Body of pancreas (tissue), 4 donors: ENCODE measurements at regions not wholly inside any gene's neighbourhood (a gene's known extent, or its start where the extent isn't known, plus 50 kb on each side); places are given as distances from the start of the nearest gene placed in this dataset. TPM values are rescaled to one million over a fixed set of nuclear protein-coding genes. Genes with fewer than 3 reads are reported as not detected.

ENCODE experiments used
- ATAC-seq: fragments of 150-250 bp; one replicate; pipeline ENCODE4 v1.9.1; 2016
- DNase-seq, 4 donors: peaks; one replicate each; pipeline ENCODE4 v3.0.0-alpha.2; 2019
- H3K27ac ChIP-seq, 4 donors: fragments of 200-600 bp; sonication (generic); 1 replicate in 3 of 4; 2 replicates in 1 of 4; pipeline versions ENCODE4 v1.5.1 to v1.6.1; 2016 to 2019; ENCODE audit warnings: mild to moderate bottlenecking in 1 of 4, mixed read lengths in 1 of 4, moderate library complexity in 1 of 4
- H3K27me3 ChIP-seq, 2 donors: fragments of 200-600 bp; sonication (generic); one replicate each; pipeline ENCODE4 v1.6.0; 2016; ENCODE audit warnings: mild to moderate bottlenecking in 1 of 2
- H3K36me3 ChIP-seq, 2 donors: fragments of 200-600 bp; sonication (generic); replicated peaks in 1 of 2; 2 replicates each; pipeline ENCODE4 v1.5.1; 2016; ENCODE audit warnings: low read depth in 2 of 2; ENCODE audit not compliant: insufficient read depth in 1 of 2
- H3K4me1 ChIP-seq: fragments of 200-600 bp; sonication (generic); one replicate; pipeline ENCODE4 v1.6.0; 2016
- H3K4me3 ChIP-seq, 2 donors: fragments of 200-600 bp; sonication (generic); 1 replicate in 1 of 2; 2 replicates in 1 of 2; pipeline ENCODE4 v1.5.1; 2016 to 2019
- H3K9me3 ChIP-seq, 3 donors: fragments of 200-600 bp; sonication (generic); 1 replicate in 2 of 3; 2 replicates in 1 of 3; pipeline ENCODE4 v1.5.1; 2016
- POLR2A ChIP-seq, 3 donors: fragments of 450-650 bp; IDR thresholded peaks; one replicate each; pipeline ENCODE4 v1.6.1; 2016; ENCODE audit warnings: antibody characterized with exemption in 3 of 3, mild to moderate bottlenecking in 2 of 3
- WGBS, 2 donors: methylation state at CpG; one replicate each; pipeline ENCODE4 v1.1.5; 2017; 5-methylcytosine and 5-hydroxymethylcytosine counted together
- intact Hi-C: fragments of 100-400 bp; cut with DNase I; formaldehyde crosslinking; loops from one replicate; pipeline ENCODE4 v1.15.1; 2023
- microRNA counts, 2 donors: library from miRNA; unstranded; fragments of <30 nt; microRNA quantifications; one replicate each; lab custom pipeline; 2017
- microRNA-seq, 2 donors: library from miRNA; unstranded; fragments of <30 nt; microRNA quantifications; one replicate each; pipeline ENCODE4, GENCODE V29; 2016; ENCODE audit warnings: borderline number of aligned reads in 2 of 2, borderline replicate concordance in 2 of 2
- small RNA-seq: library from RNA; depleted of rRNA; stranded (forward); fragments of <200 nt; gene quantifications from one replicate; pipeline ENCODE3, GENCODE V24; 2016
- TF ChIP-seq, protein P1 (sequence below), 7 experiments: fragments of 450-650 bp in 4 of 7; fragments of 200-600 bp in 3 of 7; sonication (generic) in 3 of 7; IDR thresholded peaks; one replicate each; pipeline ENCODE4 v1.5.1; 2016 to 2019; ENCODE audit warnings: antibody characterized with exemption in 7 of 7

DNA sequence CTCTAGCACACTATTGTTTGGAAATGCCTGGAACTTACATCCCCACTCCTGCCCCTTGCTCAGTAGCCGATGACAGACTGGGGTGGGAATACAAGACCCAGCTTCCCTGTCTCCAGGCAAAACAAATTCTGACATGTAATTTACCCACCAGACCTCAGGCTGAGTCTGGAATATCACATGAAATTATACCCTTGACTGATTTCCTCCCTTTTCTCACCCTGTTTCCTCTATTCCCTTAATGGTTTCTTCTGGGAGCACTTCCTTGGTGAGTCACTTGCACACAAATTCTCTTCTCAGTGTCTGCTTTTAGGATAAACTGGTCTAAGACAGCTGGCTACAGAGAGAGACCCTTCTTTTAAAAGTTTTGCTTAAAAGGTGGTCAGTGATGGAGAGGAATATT lies 65.8 kb upstream of the DIPK2B start:
- intact Hi-C loops = no loop called here
- TF ChIP-seq POLR2A (IDR thresholded peaks at IDR 0.05) = no peak
- TF ChIP-seq, protein P1, sequence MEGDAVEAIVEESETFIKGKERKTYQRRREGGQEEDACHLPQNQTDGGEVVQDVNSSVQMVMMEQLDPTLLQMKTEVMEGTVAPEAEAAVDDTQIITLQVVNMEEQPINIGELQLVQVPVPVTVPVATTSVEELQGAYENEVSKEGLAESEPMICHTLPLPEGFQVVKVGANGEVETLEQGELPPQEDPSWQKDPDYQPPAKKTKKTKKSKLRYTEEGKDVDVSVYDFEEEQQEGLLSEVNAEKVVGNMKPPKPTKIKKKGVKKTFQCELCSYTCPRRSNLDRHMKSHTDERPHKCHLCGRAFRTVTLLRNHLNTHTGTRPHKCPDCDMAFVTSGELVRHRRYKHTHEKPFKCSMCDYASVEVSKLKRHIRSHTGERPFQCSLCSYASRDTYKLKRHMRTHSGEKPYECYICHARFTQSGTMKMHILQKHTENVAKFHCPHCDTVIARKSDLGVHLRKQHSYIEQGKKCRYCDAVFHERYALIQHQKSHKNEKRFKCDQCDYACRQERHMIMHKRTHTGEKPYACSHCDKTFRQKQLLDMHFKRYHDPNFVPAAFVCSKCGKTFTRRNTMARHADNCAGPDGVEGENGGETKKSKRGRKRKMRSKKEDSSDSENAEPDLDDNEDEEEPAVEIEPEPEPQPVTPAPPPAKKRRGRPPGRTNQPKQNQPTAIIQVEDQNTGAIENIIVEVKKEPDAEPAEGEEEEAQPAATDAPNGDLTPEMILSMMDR (IDR thresholded peaks at IDR 0.05) = no peak
- H3K36me3 ChIP-seq = no peaks in the 10 kb centered on the region
- H3K9me3 ChIP-seq = no peaks in the 10 kb centered on the region
- ATAC-seq = no peak
- no peaks in the 10 kb centered on the region for H3K4me1 ChIP-seq
- no peaks in the 10 kb centered on the region for H3K27me3 ChIP-seq
- H3K27ac ChIP-seq = no peak overlapping the region
- DNase-seq = no peak
- WGBS, 2 donors = 50 to 60% methylated on average over 1 of the region's 1 CpG
- H3K4me3 ChIP-seq = no peak overlapping the region

DNA sequence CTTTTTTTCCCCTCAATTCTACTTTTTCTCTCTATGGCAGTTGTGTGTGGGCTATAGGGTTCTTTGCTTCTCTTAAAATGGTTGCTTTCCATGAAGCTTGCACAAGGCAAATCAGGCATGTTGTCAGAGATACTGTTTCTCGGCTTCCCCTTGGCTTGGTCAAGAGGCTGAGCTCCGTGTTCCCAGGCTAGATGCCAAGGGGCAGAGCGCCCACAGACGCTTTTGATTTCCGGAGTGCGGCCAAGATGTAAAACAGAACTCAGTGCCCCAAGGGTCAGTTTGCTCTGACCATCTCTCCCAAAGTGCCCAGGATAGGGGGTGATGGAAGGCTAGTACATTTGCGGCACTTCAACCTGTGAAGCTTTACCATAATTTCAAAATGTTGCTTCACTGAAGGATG lies 64.2 kb upstream of the DIPK2B start:
- Histone ChIP-seq H3K27ac (no peak overlapping the region), H3K4me1 (no peaks in the 10 kb centered on the region), H3K27me3 (no peaks in the 10 kb centered on the region), H3K9me3 (no peaks in the 10 kb centered on the region), H3K36me3 (no peaks in the 10 kb centered on the region), H3K4me3 (no peak overlapping the region)
- ATAC-seq = no peak
- intact Hi-C loops = no loop called here
- 70 to 76% methylated on average over 4 to 7 of the region's 7 CpGs for WGBS, 2 donors
- no peak for DNase-seq
- TF ChIP-seq, protein P1 (IDR thresholded peaks at IDR 0.05) = no peak
- TF ChIP-seq POLR2A (IDR thresholded peaks at IDR 0.05) = no peak

DNA sequence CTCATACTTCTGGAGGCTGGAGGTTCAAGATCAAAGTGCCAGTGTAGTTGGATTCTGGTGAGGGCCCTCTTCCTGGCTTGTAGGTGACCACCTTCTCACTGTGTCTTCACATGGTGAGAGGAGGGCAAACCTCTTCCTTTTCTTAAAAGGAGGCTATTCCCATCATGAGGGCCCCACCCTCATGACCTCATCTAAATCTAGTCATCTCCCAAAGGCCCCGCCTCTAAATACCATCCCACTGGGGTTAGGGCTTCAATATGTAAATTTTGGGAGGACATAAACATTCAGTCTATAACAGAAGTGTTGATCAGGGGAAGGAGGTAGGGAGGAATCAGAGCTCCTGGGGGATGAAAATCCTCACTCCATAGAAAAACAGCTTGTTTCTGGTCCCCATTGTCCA lies 60.8 kb upstream of the DIPK2B start:
- intact Hi-C loops = no loop called here
- WGBS, 2 donors = 86 to 100% methylated on average over 1 of the region's 1 CpG

GRCh38 chrX:45261005-45261404 lies 60.3 kb upstream of the DIPK2B start:
- WGBS, 2 donors = 83 to 100% methylated on average over 1 of the region's 1 CpG
- ATAC-seq = no peak
- intact Hi-C loops = no loop called here
- H3K36me3 ChIP-seq = no peaks in the 10 kb centered on the region
- no peak overlapping the region for H3K4me3 ChIP-seq
- H3K27ac ChIP-seq = no peak overlapping the region
- no peaks in the 10 kb centered on the region for H3K9me3 ChIP-seq
- H3K4me1 ChIP-seq = no peaks in the 10 kb centered on the region
- no peak for DNase-seq
- no peaks in the 10 kb centered on the region for H3K27me3 ChIP-seq
- no peak for TF ChIP-seq POLR2A (IDR thresholded peaks at IDR 0.05)
- TF ChIP-seq, protein P1 (IDR thresholded peaks at IDR 0.05) = no peak

More for the DNA sequence above, 60.8 kb upstream of the DIPK2B start:
- ATAC-seq = no peak
- Histone ChIP-seq H3K27me3 (no peaks in the 10 kb centered on the region), H3K36me3 (no peaks in the 10 kb centered on the region), H3K4me3 (no peak overlapping the region), H3K27ac (no peak overlapping the region), H3K4me1 (no peaks in the 10 kb centered on the region), H3K9me3 (no peaks in the 10 kb centered on the region)
- no peak for TF ChIP-seq POLR2A (IDR thresholded peaks at IDR 0.05)
- TF ChIP-seq, protein P1 (IDR thresholded peaks at IDR 0.05) = no peak
- no peak for DNase-seq

- H3K27ac ChIP-seq = no peak overlapping the region
- ATAC-seq = no peak
- no peak for TF ChIP-seq POLR2A (IDR thresholded peaks at IDR 0.05)
- 42 to 59% methylated on average over 3 to 6 of the region's 6 CpGs for WGBS, 2 donors
- intact Hi-C loops = no loop called here
- H3K4me1 ChIP-seq = no peaks in the 10 kb centered on the region
- DNase-seq = no peak
- no peaks in the 10 kb centered on the region for H3K9me3 ChIP-seq
- H3K36me3 ChIP-seq = no peaks in the 10 kb centered on the region
- peaks cover 0 to 3% of the 10 kb centered on the region in 2 donors for H3K27me3 ChIP-seq
- no peak overlapping the region for H3K4me3 ChIP-seq
Observed at GRCh38 chrX:45258731-45259402, 58.2 kb upstream of the DIPK2B start.

MicroRNA genes in the stretch of these regions (microRNA counts, 767-probe panel; counts per million panel counts)
- 736 to 5,215 counts per million in 2 donors for microRNA hsa-miR-221-3p (lab: Ali Mortazavi, UCI)
- microRNA hsa-miR-222-3p (lab: Ali Mortazavi, UCI) = 3,372 to 7,059 counts per million in 2 donors

Small RNA genes lying in the stretch of these regions (microRNA-seq; reads per million reads assigned to microRNA genes)
- gene MIR221 = 1,171 to 1,630 reads per million in 2 donors
- 437 to 487 reads per million in 2 donors for gene MIR222

Small RNA genes lying in the stretch of these regions (small RNA-seq; reads per million reads assigned to genes)
- gene MIR221 = 92.3 reads per million, percentile 96 among the genes with 10 or more reads in this experiment
- gene MIR222 = 172 reads per million, percentile 97 among the genes with 10 or more reads in this experiment
- gene RF00017 = not detected
- not detected for gene RF00591
